Osteoblast (primary cell): ENCODE measurements at regions not wholly inside any gene's neighbourhood (a gene's known extent, or its start where the extent isn't known, plus 50 kb on each side); places are given as distances from the start of the nearest gene placed in this dataset.

Experiments used
- DNase-seq: peaks from one replicate; pipeline ENCODE4 v3.0.0; 2011; ENCODE audit warnings: low spot score, mixed read lengths; ENCODE audit not compliant: insufficient read length; ENCODE audit errors: missing footprints
- H2AFZ ChIP-seq: 2 replicates; pipeline ENCODE4 v1.6.0; 2011; ENCODE audit warnings: mild to moderate bottlenecking, low read length
- H3K27ac ChIP-seq: 2 replicates; pipeline ENCODE4 v1.5.1; 2011; ENCODE audit warnings: mild to moderate bottlenecking, low read depth, low read length, moderate library complexity
- H3K27me3 ChIP-seq: 2 replicates; pipeline ENCODE4 v1.6.0; 2012; ENCODE audit warnings: mild to moderate bottlenecking, control low read depth, inconsistent platforms, low read length, moderate library complexity; ENCODE audit not compliant: insufficient read depth
- H3K36me3 ChIP-seq: 2 replicates; pipeline ENCODE4 v1.5.1; 2011; ENCODE audit warnings: mild to moderate bottlenecking, low read length, control low read depth, moderate library complexity; ENCODE audit not compliant: insufficient read depth
- H3K4me1 ChIP-seq: 2 replicates; pipeline ENCODE4 v1.5.1; 2011; ENCODE audit warnings: mild to moderate bottlenecking, low read length, control low read depth, moderate library complexity; ENCODE audit not compliant: insufficient read depth
- H3K4me2 ChIP-seq: 2 replicates; pipeline ENCODE4 v1.6.0; 2011; ENCODE audit warnings: mild to moderate bottlenecking, low read length; ENCODE audit not compliant: insufficient read depth
- H3K4me3 ChIP-seq: fragments of 200-600 bp; sonication (generic); 3 replicates; pipeline ENCODE4 v1.5.1; 2012; ENCODE audit warnings: mild to moderate bottlenecking, low read length, inconsistent platforms; ENCODE audit not compliant: insufficient read depth
- H3K79me2 ChIP-seq: 2 replicates; pipeline ENCODE4 v1.6.0; 2012; ENCODE audit warnings: mild to moderate bottlenecking, low read length, control low read depth, inconsistent platforms; ENCODE audit not compliant: insufficient read depth
- H3K9me3 ChIP-seq: 2 replicates; pipeline ENCODE4 v1.5.1; 2011; ENCODE audit warnings: low read depth, low read length, control low read depth
- H4K20me1 ChIP-seq: 2 replicates; pipeline ENCODE4 v1.6.0; 2012; ENCODE audit warnings: mild to moderate bottlenecking, low read length, control low read depth; ENCODE audit not compliant: insufficient read depth
- TF ChIP-seq, protein P1 (sequence below): IDR thresholded peaks from 2 replicates; pipeline ENCODE4 v1.5.1; 2011; ENCODE audit warnings: mild to moderate bottlenecking, low read depth, low read length, moderate library complexity; ENCODE audit errors: extremely low read depth

DNA sequence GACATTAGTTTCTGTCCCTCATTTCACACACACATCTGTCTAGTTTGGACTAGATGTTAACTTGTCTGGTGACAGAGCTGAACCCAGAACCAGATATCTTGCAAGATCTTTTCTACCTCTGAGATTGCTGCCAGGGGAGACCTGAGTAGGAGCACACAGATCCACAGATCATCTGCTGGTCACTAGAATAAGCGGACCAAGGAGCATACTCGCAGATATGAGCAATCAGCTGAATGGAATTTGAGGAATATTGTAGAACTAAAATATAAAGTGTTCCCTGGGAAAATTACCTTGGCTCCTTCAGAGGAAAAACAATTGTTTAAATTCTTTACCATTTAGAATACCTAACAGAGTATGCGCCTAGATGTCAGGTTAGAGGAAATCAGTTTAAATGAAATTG lies 90.7 kb downstream of the TNFSF18 start:
- TF ChIP-seq, protein P1, sequence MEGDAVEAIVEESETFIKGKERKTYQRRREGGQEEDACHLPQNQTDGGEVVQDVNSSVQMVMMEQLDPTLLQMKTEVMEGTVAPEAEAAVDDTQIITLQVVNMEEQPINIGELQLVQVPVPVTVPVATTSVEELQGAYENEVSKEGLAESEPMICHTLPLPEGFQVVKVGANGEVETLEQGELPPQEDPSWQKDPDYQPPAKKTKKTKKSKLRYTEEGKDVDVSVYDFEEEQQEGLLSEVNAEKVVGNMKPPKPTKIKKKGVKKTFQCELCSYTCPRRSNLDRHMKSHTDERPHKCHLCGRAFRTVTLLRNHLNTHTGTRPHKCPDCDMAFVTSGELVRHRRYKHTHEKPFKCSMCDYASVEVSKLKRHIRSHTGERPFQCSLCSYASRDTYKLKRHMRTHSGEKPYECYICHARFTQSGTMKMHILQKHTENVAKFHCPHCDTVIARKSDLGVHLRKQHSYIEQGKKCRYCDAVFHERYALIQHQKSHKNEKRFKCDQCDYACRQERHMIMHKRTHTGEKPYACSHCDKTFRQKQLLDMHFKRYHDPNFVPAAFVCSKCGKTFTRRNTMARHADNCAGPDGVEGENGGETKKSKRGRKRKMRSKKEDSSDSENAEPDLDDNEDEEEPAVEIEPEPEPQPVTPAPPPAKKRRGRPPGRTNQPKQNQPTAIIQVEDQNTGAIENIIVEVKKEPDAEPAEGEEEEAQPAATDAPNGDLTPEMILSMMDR, result no peak
- Histone ChIP-seq H3K4me2 (peak overlapping the region; percentile 39), H3K36me3 (no peaks in the 10 kb centered on the region), H3K27me3 (no peaks in the 10 kb centered on the region), H3K4me3 (no peak overlapping the region), H3K27ac (peak overlapping the region; percentile 49), H3K9me3 (no peaks in the 10 kb centered on the region), H2AFZ (peak overlapping the region; percentile 43), H4K20me1 (no peaks in the 10 kb centered on the region), H3K79me2 (no peaks in the 10 kb centered on the region), H3K4me1 (peaks cover 15% of the 10 kb centered on the region)
- peak; percentile 66 for DNase-seq

GRCh38 chr1:172960454-172961208 lies 90.1 kb downstream of the TNFSF18 start:
- Histone ChIP-seq H3K9me3 (no peaks in the 10 kb centered on the region), H3K27me3 (no peaks in the 10 kb centered on the region), H2AFZ (peak overlapping the region; percentile 20), H3K4me1 (peaks cover 11% of the 10 kb centered on the region), H3K4me3 (no peak overlapping the region), H3K27ac (peak overlapping the region; percentile 49), H3K4me2 (peak overlapping the region; percentile 39), H4K20me1 (no peaks in the 10 kb centered on the region), H3K36me3 (no peaks in the 10 kb centered on the region), H3K79me2 (no peaks in the 10 kb centered on the region)
- DNase-seq, result no peak
- TF ChIP-seq, protein P1, result peak; percentile 23

DNA sequence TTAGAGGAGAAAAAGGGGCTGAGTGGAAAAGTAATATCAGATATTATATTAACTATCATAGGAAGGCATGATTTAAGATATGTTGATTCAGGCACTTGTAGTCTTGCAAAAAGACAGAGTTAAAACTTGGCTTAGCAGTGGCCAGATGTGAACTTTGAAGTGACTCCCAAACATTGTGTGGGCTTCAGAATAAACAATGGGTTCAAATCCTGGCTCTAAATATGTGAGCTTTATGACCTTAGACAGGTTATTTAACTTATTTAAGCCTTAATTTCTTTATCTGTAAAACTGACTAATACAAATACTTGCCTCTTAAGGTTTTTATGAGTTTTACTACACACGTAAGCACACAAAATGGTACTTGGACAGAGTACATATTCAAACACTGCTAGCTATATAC lies 85.9 kb downstream of the TNFSF18 start:
- H4K20me1 ChIP-seq, result no peaks in the 10 kb centered on the region
- H3K79me2 ChIP-seq, result no peaks in the 10 kb centered on the region
- no peaks in the 10 kb centered on the region for H3K27me3 ChIP-seq
- peaks cover 20% of the 10 kb centered on the region for H3K4me1 ChIP-seq
- no peaks in the 10 kb centered on the region for H3K9me3 ChIP-seq
- DNase-seq, result no peak
- no peak overlapping the region for H3K4me2 ChIP-seq
- H3K36me3 ChIP-seq, result no peaks in the 10 kb centered on the region
- no peak overlapping the region for H3K27ac ChIP-seq
- H3K4me3 ChIP-seq, result no peak overlapping the region
- H2AFZ ChIP-seq, result no peak overlapping the region
- TF ChIP-seq, protein P1, result no peak

DNA sequence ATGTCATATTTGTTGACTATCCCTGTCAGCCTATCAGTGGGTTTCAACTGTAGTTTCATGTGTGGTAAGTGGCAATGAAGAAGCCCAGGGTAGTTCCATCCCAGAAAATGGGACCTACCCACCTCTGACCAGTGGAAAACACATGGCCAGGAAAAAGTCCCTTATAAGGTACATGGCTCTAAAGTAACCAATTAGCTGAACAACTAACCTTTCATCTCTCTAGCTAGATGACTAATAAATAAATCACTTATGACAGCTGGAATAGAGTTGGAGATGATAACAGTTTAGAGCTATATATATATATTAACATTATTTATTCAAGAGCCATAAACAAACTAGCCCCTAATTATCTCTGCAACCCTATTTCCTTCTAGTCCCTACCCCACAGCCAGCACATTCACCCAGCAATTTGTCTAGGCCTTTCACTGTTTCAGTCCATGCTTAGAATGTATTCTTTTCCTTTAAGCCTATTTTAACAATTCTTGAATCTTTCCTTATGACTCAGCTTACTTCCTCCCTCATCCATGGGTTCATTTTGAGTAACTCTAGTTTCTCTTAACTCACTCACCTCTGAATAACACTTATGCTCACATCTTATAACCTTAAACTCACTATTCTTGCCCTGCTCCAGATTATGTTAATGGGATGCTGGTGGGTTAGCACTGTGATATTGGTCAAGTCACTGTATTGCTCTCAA lies 83.7 kb downstream of the TNFSF18 start:
- no peaks in the 10 kb centered on the region for H3K9me3 ChIP-seq
- no peak overlapping the region for H3K4me2 ChIP-seq
- TF ChIP-seq, protein P1, result no peak
- H4K20me1 ChIP-seq, result no peaks in the 10 kb centered on the region
- H3K27me3 ChIP-seq, result no peaks in the 10 kb centered on the region
- no peaks in the 10 kb centered on the region for H3K36me3 ChIP-seq
- H3K79me2 ChIP-seq, result no peaks in the 10 kb centered on the region
- no peak overlapping the region for H2AFZ ChIP-seq
- H3K27ac ChIP-seq, result peak overlapping the region; percentile 31
- H3K4me1 ChIP-seq, result peaks cover 20% of the 10 kb centered on the region
- H3K4me3 ChIP-seq, result no peak overlapping the region
- no peak for DNase-seq
